GM21515 (cell line): ENCODE measurements at regions not wholly inside any gene's neighbourhood (a gene's known extent, or its start where the extent isn't known, plus 50 kb on each side); places are given as distances from the start of the nearest gene placed in this dataset.
"Not testable (repeated sequence)": the region's sequence is repeated elsewhere in the genome, so short reads cannot be mapped to it uniquely, and the experiment has no call there.

ENCODE experiments used
- ATAC-seq: cut with Tn5 transposase; IDR thresholded peaks from one replicate; pipeline ENCODE4 v1.9.1; 2021; ENCODE audit not compliant: unreplicated experiment

DNA sequence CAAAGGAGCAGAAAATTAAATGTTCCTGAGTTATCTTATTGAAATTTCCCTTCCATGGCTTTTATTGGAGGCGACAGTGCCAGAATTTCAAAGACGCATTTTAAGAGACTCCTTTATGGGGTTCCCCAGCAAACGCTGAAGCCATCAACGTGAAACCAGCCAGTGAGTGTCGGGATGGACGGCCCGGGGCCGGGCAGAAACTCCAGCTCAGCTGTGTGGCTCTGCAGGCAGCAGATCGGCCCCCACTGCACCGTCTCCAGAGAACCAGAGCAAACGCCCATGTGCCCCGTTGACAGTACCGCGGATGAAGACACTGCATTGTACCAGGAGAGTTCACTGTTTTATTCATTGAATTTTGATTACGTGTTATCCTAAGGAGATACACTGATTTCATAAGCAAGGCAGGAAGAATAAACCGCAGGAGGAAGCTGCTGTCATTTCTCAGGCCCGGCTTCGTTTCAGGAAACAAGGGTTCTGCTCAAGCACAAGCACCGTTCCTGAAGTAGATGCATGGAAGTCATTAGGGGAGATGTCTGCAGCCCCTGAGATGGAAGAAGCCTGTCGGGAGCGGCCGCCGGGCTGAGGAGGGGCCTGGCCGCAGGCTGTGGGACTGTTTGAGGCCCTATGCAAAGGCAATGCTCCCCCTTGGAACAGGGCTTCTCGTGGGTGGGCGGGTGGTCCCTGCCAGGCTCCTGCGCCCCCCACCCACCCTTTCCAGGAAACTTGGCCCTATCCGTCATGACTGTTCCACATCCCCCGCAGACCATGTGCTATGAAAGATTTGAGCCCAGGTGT lies 639.7 kb downstream of the TBC1D22A start:
- no peak for ATAC-seq

DNA sequence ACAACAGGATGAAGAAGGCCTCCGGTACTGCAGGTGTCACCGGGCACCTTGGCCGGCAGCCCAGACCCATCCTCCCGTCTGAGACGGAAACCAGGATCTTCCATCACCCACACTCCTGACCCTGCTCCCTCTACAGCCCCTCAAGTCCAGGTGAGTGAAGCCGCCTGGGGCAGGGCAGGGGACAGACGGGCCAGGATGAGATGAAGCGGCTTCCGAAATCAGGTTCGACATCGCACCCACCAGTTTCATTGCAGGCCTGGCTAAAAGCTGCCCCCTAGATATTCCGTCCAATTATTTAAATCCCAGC lies 639.1 kb downstream of the TBC1D22A start:
- no peak for ATAC-seq

DNA sequence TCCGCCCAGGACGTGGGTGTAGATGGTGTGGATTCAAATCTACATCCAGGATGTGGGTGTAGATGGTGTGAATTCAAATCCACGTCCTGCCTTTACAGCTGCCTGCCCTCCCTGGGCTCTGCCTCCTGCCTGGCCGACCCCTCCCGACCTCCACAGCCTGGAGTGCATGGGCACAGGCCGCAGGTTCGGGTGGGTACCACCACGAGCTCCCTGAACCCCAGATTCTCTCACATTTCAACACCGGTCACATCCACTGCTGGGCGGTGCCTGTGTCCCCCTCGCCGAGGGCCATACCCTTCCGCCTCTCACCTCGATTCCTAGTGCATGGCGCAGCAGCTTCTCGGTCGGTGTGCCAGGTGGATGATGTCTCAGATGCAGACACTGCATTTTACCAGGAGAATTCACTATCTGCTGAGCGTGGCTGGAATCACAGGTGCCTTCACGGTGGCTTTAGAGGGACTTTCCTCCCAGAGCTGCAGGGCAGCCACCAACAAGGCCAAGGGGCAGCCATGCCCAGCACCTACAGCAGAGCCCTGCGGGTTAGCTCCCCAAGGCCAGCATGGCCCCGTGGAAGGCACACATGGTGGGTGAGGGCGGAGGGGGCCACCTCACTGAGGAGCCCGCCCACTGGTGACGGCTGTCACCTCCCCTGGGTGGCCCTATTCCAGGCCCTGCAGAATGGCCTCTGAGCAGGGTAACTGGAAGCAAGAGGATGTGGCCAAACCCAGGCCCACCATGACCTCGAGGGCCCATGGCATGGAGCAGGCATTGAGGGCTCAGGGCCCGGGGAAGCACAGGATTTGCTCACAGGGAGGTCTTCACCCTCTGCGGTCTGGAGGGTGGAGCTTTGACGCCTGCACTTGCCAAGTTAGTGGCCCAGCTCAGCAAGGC lies 638.5 kb downstream of the TBC1D22A start:
- ATAC-seq = no peak

DNA sequence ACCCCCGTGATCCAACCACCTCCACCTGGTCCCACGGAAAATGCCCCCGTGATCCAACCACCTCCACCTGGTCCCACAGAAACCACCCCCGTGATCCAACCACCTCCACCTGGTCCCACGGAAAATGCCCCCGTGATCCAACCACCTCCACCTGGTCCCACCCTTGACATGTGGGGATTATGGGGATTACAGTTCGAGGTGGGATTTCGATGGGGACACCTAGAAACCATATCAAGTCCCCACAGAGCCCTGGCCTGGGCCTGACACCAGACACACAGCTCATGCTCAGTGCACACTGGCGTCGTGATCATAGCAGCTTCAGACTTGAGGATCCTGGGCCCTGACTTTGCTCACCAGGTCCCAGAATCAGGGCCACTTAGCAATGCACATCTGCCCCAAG lies 637.7 kb downstream of the TBC1D22A start:
- not testable (repeated sequence) for ATAC-seq

DNA sequence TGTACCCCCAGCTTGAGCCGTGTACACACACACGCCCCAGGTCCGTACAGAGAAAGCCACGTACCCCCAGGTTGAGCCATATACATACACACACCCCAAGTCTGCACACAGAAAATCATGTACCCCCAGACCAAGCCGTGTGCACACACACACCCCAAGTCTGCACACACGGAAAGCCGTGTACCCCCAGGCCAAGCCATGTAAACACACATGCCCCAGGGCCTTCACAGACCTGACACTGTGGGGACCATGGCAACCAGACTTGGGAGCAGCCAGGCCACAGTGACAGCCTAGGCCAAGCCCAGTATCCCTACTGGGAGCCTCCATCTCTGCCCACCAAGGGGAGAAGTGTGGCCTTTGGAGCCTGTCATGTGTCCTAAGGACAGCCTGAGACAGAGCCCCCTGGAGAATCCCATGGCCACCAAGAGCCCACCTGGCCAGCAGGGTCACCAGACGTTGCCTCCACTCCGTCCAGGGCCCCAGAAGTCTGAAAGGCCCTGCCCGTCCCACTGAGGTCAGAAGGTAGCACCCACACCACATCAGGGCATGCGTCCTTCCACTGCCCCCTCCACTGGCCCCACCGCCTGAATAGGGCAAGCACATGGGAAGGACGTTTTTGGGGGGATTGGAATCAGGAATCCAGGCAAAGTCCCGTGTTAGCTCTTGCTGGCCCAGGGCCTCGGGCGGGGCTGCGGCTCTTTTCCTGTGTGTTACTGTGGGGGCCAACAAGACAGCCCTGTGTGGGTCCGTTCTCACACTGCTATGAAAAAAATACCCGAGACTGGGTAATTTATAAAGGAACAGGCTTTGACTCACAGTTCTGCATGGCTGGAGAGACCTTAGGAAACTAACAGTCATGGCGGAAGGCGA lies 636.7 kb downstream of the TBC1D22A start:
- ATAC-seq = no peak

DNA sequence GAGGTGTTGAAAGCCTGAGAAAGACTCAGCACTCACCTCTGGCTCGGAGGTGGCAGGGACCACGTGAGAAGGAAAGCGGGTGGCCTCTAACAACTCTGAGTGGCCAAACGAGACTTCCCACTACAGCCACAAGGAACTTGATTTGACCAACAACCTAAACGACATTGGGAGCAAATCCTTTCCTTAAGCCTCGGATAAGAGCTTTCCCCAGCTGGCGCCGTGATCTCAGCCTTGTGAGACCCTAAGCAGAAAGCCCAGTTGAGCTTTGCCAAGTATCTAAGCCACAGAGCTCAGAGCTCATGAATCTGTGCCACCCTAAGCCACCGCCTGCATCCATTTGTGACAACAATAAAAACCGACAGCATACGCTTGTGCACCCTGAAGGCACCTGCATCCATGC lies 636.0 kb downstream of the TBC1D22A start:
- no peak for ATAC-seq

DNA sequence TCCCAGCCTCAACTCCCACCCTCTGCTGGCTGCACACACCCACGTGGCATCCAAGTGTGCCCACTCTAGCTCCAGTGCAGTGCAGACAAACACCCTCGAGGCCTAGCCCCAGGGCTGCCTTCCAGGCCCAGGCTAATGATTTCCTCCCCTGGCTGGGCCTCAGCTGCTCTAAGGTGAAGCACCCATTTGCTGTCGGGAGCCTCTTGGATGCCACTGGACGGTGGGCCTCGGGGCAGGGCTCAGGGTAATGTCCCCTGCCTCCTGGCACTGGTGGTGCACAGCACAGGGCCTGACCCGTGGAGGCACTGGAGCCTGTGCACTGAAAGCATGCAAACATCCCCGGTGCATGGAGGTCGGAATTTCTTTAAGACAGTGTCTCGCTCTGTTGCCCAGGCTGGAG lies 635.2 kb downstream of the TBC1D22A start:
- no peak for ATAC-seq

DNA sequence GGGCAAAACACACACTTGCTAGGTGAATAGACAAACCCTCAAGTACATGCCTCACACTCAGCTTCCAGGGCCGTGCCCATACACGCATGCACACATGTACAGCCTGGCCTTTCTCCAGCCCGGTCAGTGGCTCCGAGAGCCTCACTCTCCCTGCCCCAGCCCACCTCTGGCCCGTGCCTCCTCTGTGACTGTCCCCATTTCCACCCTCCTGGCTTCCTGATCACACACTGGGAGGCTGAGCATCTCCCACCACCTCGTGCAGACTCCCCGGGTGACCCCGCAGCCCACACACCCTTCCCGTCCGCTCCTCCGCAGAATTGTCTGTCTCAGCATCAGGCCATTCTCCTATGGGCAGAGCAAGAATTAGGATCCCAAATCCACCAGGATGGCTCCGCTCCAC lies 634.1 kb downstream of the TBC1D22A start:
- ATAC-seq = no peak

DNA sequence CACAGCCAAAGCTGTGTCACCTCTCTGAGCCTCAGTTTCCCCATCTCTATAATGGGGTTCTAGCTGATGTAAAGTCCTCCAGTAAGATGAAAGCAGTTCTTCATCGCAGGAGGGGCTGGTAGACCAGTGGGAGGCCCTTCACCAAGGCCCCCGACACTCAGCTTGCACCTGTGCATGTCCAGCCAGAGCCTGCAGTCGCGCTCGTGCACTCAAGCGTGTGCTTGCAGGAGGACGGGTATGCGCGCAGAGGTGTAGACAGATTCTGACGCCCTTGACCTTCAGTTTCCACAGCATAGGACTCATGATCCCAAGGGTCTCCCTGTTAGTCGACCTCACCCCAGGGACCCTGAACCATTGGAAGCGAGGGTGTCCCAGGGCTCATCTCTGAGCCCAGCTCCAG lies 633.7 kb downstream of the TBC1D22A start:
- no peak for ATAC-seq

DNA sequence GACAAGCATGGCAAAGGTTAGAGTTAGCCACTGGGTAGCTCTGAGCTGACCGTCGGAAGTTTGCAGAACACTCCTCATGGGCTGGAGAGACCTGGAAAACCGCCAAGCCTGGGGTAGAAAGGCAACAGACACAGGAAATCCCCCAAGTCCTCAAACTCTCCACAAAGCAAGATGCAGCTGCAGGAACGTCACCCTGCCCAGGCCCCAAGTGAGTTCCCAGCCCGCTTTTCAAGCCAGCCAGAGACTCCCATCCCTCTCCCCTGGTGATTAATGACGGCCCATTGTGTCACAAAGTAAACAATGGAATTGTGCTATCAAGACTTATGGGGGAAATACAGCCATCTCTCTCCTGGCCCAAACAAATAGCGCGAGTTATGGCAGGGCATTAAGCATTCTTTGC lies 633.0 kb downstream of the TBC1D22A start:
- no peak for ATAC-seq

DNA sequence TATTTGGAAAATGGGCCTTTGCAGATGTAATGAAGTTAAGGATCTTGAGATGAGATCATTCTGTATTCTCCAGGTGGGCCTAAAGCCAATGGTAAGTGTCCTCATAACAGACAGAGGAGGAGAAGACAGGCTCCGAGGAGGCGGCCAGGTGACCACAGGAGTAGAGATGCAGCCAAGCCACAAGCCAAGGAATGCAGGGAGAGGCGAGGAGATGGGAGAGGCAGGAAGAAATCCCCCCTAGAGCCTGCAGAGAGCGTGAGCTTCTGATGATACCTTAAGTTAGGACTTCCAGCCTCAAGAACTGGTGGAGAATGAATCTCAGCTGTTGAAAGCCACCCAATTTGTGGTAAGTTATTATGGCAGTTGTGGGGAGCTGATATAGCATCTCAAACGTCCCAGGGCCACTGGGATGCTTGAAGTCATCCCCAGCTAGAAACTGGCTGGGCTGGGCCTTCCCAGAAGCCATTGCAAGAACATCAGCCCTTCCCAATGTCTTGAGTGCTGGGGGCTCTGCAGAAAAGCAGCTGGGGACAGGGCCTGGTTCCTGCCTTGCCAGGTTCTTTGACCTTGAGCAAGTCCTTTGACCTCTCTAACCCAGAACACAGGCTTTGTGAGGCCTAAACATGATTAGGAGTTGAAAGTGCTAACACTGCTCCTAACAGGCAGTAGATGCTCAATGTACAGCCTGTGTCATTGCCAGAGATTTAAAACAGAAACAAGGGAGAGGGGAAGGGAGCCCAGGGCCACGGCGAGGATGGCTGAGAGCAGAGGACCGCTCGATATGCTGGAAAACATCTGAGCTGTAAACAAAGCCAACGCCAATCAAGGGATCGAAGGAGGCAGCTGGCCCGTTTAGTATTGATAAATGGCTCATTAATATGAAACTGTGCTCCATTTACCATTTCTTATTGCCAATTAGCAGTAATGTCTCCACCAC lies 632.3 kb downstream of the TBC1D22A start:
- no peak for ATAC-seq

DNA sequence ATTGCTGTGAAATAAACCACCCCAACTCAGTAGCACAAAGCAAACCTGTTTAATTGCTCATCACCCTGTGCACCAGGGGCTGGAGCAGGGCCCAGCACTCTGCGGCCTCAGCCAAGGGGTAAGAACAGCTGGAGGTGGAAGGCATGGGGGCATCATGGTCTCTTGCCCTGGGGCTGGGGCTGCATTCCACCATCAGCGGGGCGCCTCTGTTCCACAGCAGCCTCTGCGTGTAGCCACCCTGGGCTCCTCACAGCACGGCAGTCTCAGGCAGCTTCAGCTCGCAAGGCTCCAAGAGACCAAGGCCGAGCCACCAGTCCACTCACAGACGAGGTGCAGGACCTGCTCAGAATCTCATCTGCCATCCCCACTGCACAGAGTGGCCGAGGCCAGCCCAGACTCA lies 630.7 kb downstream of the TBC1D22A start:
- ATAC-seq = no peak

DNA sequence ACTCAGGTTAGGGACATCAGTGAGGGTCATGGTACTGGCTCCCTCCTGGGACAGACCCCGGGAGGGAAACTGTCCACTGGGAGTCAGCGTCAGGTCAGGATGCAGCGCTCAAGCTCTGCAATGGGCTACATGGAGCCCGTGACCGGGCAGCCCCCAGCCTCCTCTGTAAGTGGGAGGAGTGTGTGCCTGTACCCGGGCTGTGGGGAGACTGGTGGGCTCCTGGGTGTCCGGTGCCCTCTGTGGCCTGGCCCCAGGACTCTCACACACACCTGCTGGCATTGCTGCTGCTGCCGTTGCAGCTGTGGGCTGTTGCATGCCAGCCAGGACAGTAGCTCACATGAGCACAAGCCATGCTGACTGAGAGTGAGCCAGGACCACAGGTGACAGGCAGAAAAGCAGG lies 630.3 kb downstream of the TBC1D22A start:
- ATAC-seq = no peak

DNA sequence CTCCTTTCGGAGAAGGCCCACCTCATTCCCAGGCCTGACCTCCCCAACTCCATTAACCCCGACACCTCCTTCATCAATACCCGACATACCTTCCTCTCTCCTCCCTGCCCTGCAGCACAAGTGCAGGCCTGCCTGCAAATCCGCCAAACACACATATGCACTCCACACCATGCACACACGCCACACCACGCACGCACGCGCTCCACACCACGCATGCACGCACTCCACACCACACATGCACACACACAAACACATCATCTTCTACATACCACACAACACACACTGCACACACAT lies 629.6 kb downstream of the TBC1D22A start:
- ATAC-seq = no peak

DNA sequence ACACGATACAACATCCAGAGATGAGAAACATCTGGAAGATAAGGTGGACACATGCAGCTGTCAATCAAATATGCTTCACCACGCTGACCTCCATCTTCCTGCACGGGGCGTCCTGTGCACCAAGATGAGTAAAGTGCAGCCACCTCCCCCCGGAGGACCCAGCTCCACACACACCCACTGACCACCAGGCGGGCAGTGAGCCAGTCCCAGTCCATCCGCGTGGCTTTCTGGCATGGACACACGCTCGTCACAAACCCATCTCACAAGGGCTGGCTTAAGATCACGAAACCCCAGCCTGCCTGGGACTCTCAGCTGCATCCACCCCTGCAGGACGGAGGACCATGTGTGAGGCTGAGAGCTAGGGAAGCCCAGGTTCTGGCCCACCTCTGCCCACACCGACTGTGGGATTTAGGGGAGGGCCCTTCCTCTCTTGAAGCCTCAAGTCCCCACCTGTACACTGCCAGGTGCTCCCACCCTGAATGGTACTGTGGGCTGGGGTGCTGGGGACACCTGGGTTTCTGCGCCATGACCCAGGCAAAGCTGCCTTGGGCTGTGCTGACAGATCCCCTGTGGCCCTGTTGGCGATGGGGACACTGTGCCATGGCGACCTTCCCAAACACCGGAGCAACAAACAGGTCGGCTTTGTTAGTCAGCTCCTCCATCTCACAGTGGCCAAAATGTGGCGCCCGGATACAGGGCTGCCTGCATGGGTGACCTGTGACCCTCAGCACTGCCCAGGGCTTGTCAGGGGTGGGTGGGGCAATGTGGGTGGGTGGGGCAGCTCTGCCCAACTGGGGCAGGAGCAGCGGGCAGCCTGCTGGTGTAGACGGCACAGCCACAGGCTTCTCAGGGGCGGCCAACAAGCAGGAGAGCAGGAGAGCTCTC lies 629.0 kb downstream of the TBC1D22A start:
- no peak for ATAC-seq

DNA sequence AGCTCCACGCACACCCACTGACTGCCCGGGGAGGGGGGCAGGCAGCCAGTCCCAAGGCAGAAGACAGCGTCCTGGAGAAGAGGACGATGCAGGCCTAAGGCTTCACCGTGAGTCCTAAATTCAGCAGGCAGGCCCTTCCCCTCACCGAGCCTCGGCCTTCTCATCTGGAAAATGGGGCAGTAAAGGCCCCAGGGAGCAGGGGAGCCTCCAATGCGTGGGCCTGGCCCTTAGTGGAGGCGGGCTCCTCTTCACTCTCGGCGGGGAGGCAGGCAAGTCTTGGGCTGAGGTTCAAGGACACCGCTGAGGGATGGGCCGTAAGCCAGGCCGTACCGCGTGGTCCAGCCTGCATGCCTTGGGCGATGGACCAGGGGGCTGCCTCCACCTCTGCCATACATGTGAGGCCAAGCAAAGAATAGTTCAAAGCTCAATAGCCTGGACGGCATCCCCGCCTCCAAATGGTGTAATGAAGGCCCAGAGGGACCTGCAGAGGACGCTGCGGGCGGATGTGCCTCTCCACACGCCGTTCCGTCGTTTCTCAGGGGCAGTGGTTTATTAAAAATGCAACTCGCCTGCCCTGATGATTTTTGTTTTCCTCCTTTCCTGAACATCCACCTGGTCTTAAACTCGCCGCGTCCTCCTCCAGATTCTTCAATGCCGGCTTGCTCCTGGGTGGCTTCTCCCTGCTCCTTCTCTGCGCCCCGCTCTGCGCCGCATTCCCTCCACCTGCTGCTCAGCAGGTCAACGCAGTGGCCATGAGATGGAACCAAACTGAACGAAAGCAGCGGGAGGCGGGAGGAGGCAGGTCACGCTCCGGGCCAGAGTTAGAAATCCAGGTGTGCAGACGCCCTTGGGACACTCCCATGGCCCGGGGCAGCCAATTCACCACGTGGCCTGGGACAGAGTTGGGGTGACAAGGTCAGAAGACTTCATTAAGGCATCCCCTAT lies 627.8 kb downstream of the TBC1D22A start:
- no peak for ATAC-seq

DNA sequence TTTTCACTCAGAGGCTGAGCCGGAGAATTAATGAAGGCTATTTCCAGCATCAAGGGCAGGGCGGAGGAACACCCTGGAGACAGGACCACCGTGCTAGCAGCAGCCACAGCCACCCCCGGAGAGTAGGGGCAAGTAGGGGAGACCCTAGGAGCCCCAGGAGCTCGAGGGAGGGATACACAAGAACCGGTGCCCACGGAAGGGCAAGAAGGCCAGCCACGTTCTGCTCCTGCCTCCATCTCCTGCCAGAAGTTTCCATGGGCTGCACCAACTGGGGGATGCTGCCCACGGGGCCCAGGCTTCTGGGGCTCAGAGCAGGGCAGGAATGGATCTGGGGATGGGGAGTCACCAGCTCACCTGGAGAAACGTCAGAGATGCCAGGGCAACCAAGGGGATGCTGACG lies 626.8 kb downstream of the TBC1D22A start:
- no peak for ATAC-seq

DNA sequence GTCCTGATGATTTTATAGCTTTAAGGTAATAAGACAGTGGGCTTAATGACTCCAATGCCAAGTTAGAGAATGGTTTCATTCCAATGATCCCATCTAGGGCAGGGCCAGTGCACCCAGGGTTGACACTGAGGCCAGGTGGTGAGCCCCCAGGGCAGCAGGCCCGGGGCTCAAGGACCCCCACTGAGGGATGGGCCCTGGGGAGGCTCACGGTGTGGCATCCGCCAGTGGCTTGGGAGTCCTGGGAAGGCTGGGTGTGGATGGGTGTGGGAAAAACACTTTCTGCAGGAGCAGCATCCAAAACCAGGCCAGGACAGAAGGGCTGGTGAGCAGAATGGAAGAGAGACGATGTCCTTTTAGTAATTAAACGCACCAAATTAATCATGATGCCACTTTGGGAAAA lies 626.3 kb downstream of the TBC1D22A start:
- no peak for ATAC-seq

DNA sequence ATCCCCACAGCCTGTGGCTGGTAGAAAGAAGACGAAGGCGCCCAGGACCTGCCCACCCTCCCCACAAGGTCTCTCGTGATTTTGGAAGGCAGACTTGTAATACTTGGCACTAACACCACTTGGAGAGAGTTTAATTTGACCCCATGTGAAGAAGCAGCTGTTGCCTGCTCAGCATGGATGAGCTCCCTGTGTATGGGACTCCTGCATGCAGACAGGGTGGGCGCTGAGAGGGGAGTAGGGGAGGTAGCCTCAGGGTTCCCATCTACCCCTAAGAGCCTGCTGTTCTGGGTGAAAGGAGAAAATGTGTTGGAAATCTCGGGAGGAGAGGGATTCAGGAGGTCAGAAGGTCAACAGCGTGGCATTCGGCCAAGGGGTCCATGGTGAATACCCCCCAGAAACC lies 625.9 kb downstream of the TBC1D22A start:
- no peak for ATAC-seq
